ENCODE measurements at regions not wholly inside any gene's neighbourhood (a gene's known extent, or its start where the extent isn't known, plus 50 kb on each side); places are given as distances from the start of the nearest gene placed in this dataset.

DNA sequence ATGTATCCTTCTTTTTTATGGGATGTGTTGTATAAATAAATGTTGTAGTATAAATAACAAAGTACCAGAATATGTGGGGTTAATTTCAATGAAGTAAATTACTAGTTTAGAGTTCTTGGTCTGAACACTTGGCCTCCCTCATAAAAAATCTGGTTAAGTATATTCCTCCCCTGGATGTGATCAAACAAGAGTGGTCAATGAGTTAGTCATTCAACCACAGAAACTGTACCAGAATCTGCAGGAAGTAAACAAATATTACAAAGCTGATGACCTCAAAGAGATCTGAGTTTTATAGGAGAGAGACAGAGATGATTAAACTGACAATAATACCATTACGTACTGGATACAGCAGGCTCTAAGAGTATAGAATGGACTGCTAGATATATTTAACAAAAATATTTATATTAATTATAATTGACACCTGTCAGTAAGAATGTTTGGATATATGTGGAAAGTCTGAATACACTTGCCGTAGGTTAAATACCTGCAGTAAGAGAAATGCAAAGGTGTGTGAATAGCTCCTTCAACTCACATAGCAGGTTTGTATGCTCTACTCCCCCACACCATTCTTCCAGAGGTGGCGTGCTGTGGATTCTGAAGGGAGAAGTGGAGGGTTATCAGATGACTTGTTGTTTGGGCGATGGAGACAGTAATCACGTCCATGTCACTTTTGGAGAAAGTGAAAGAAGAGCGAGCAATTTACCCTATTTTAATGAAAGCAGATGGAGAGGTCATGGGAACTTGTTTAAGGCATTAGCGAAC is 108.3 kb upstream of the LRATD1 start:
- TF ChIP-seq, protein P1, sequence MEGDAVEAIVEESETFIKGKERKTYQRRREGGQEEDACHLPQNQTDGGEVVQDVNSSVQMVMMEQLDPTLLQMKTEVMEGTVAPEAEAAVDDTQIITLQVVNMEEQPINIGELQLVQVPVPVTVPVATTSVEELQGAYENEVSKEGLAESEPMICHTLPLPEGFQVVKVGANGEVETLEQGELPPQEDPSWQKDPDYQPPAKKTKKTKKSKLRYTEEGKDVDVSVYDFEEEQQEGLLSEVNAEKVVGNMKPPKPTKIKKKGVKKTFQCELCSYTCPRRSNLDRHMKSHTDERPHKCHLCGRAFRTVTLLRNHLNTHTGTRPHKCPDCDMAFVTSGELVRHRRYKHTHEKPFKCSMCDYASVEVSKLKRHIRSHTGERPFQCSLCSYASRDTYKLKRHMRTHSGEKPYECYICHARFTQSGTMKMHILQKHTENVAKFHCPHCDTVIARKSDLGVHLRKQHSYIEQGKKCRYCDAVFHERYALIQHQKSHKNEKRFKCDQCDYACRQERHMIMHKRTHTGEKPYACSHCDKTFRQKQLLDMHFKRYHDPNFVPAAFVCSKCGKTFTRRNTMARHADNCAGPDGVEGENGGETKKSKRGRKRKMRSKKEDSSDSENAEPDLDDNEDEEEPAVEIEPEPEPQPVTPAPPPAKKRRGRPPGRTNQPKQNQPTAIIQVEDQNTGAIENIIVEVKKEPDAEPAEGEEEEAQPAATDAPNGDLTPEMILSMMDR (IDR thresholded peaks at IDR 0.05; ENCODE audit: low read depth, low read length): no peak
- no peak for TF ChIP-seq EZH2phosphoT487 (IDR thresholded peaks at IDR 0.05; ENCODE audit: low read depth)

Data from OCI-LY3 (cell line).